22Rv1 (cell line): ENCODE measurements at regions not wholly inside any gene's neighbourhood (a gene's known extent, or its start where the extent isn't known, plus 50 kb on each side); places are given as distances from the start of the nearest gene placed in this dataset.

Experiments
- H3K27ac ChIP-seq: fragments of 450-650 bp; 2 replicates; pipeline ENCODE4 v1.5.1; 2017
- CTCF ChIP-seq: fragments of 450-650 bp; IDR thresholded peaks from 2 replicates; pipeline ENCODE4 v1.5.1; 2017; ENCODE audit warnings: mild to moderate bottlenecking
- ZFX ChIP-seq: fragments of 450-650 bp; IDR thresholded peaks from 2 replicates; pipeline ENCODE4 v1.6.1; 2017; ENCODE audit warnings: antibody characterized with exemption, borderline replicate concordance

DNA sequence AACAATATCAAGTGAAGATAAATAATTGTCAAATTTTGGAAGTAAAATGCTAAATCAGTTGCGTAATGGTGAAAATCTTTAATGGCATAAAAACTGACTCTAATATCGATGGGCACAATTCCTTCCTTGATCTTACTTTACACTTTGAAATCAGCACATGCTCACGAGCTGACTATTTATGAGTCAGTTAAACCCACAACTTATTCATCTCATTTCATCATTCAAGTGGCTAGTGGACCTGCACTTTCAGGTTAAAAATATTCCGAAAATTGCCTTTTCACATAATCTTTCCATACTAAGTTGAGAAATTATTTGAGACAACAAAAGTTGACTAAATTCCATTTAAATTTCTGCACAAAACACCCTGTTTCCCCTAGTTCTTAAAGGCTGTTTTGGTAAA, 582.1 kb upstream of the TENM3 start:
- no peak overlapping the region for H3K27ac ChIP-seq
- TF ChIP-seq ZFX = no peak
- no peak for TF ChIP-seq CTCF

GRCh38 chr4:181661923-181662322, 581.3 kb upstream of the TENM3 start:
- no peak overlapping the region for H3K27ac ChIP-seq
- TF ChIP-seq CTCF (no peak), ZFX (no peak)

- TF ChIP-seq ZFX (no peak), CTCF (no peak)
- H3K27ac ChIP-seq = no peak overlapping the region
Measured at GRCh38 chr4:181662383-181662782, 580.8 kb upstream of the TENM3 start.

DNA sequence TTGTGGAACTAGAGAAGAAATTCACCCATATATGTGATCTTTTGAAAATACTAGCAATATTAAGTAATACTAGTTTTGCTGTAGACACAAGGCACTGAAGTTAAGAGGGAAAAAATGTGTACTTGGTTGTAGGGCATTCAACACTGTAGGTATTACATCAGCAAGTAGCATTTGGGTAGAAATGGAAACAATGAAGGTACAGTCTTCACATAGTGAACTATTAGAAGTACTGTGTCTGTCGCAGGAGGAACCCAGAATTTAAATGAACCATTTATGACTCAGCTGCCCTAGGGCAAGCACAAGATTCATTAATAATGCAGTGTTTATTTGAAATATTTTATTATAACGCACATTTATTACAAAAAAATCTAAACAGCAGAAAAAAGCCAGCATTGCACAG, 572.7 kb upstream of the TENM3 start:
- no peak for TF ChIP-seq CTCF
- TF ChIP-seq ZFX = no peak
- no peak overlapping the region for H3K27ac ChIP-seq

DNA sequence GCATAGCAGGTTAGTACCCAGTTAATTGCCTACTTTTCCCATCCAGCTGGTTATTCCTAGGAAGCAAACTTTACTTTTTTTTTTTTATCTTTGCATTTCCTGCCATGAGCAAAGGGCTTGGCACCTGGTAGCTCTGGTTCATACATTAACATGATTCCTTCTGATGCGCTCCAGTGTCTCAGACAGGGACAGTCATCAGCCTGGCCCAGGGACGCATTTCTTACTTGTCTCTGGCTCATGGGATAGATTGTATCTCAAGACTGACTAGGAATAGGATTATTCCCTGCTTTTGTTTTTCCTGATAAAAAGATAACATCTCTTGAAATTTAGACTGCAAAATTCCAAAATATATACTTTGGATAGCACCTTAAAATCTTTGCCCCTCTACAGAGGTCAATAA, 571.5 kb upstream of the TENM3 start:
- H3K27ac ChIP-seq = no peak overlapping the region
- TF ChIP-seq ZFX (no peak), CTCF (no peak)

- no peak overlapping the region for H3K27ac ChIP-seq
- TF ChIP-seq ZFX (no peak), CTCF (no peak)
Measured at GRCh38 chr4:181672751-181673150, 570.5 kb upstream of the TENM3 start.

GRCh38 chr4:181674315-181674875, 568.8 kb upstream of the TENM3 start:
- H3K27ac ChIP-seq = no peak overlapping the region
- TF ChIP-seq ZFX (no peak), CTCF (no peak)
